A549 (cell line): ENCODE measurements at regions not wholly inside any gene's neighbourhood (a gene's known extent, or its start where the extent isn't known, plus 50 kb on each side); places are given as distances from the start of the nearest gene placed in this dataset.

ENCODE experiments used
- CBX8 ChIP-seq: fragments of 200-600 bp; sonication (generic); IDR thresholded peaks from 2 replicates; pipeline ENCODE4 v1.6.1; 2016
- CEBPB ChIP-seq, 2 experiments: fragments of >200 bp in 1 of 2; sonication (Bioruptor Twin) in 1 of 2; formaldehyde crosslinking in 1 of 2; IDR thresholded peaks; 2 replicates each; pipeline ENCODE4 v1.6.1; 2012 to 2016
- HDAC2 ChIP-seq: fragments of 200-600 bp; sonication (generic); IDR thresholded peaks from 2 replicates; pipeline ENCODE4 v1.6.1; 2016
- HOXA7 ChIP-seq: fragments of 250-450 bp; sonication (Bioruptor Pico); IDR thresholded peaks from 2 replicates; pipeline ENCODE4 v1.5.0; 2020; ENCODE audit warnings: mild to moderate bottlenecking, moderate library complexity
- JUN ChIP-seq, 2 experiments: fragments of >200 bp; sonication (Bioruptor Twin); formaldehyde crosslinking; IDR thresholded peaks; 2 replicates in 1 of 2; 3 replicates in 1 of 2; pipeline ENCODE4 v1.6.1; 2016 to 2017
- POLR2A ChIP-seq: IDR thresholded peaks from 2 replicates; pipeline ENCODE4 v1.6.1; 2012; ENCODE audit warnings: mild to moderate bottlenecking, low read length
- RAD21 ChIP-seq, 2 experiments: fragments of >200 bp in 1 of 2; sonication (Bioruptor Twin) in 1 of 2; formaldehyde crosslinking in 1 of 2; IDR thresholded peaks in 1 of 2; conservative IDR thresholded peaks in 1 of 2; 2 replicates in 1 of 2; 3 replicates in 1 of 2; pipeline ENCODE4 v1.6.1; 2012 to 2018; ENCODE audit warnings: inconsistent platforms in 1 of 2
- RFX5 ChIP-seq: fragments of 450-650 bp; IDR thresholded peaks from 2 replicates; pipeline ENCODE4 v1.7.1; 2014; ENCODE audit warnings: antibody characterized with exemption, mild to moderate bottlenecking, moderate library complexity
- RNF2 ChIP-seq: fragments of 200-600 bp; sonication (generic); IDR thresholded peaks from 2 replicates; pipeline ENCODE4 v1.6.1; 2016; ENCODE audit warnings: low read depth, mild to moderate bottlenecking, antibody characterized with exemption, moderate library complexity, borderline replicate concordance
- TFCP2L1 ChIP-seq: fragments of 250-450 bp; sonication (Bioruptor Pico); IDR thresholded peaks from 2 replicates; pipeline ENCODE4 v1.5.0; 2021; ENCODE audit warnings: mild to moderate bottlenecking
- TF ChIP-seq, protein P1 (sequence below): fragments of >200 bp; sonication (Bioruptor Twin); formaldehyde crosslinking; IDR thresholded peaks from 3 replicates; pipeline ENCODE4 v1.5.1; 2016
- TF ChIP-seq, protein P2 (sequence below): IDR thresholded peaks from 2 replicates; pipeline ENCODE4 v1.6.1; 2012
- TF ChIP-seq, protein P3 (sequence below): fragments of 200-600 bp; sonication (generic); IDR thresholded peaks from 2 replicates; pipeline ENCODE4 v1.6.1; 2016; ENCODE audit warnings: antibody characterized with exemption, mild to moderate bottlenecking, moderate library complexity
- TF ChIP-seq, protein P4 (sequence below): IDR thresholded peaks from 2 replicates; pipeline ENCODE4 v1.6.1; 2012; ENCODE audit warnings: low read depth, borderline replicate concordance

DNA sequence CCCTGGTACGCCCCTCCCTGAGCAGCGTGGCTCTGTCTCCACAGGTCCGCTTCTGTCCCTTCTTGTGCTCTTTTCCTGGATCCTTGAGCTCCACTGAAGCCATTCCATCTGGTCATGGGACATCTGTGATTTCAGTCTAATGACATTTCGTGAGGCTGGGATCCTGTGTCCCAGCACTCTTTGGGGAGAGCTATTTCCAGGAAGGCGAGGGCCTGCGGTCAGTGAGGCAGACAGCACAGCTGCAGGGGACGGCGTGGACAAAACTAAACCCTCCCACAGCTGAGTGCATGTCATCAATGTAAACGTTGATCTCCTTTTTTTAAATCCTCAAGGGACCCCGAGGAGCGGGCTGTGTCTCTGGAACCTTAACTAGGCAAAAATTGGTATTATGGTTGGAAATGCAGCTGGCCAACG is 127.7 kb downstream of the DACT1 start:
- TF ChIP-seq HDAC2 (no peak), POLR2A (no peak), HOXA7 (no peak), CEBPB (IDR thresholded peaks at IDR 0.05) (no peak), RNF2 (no peak), RFX5 (no peak), CBX8 (no peak), JUN (IDR thresholded peaks at IDR 0.05) (no peak), TFCP2L1 (no peak), RAD21 (conservative IDR thresholded peaks at IDR 0.05 in 1 of 2, IDR thresholded peaks at IDR 0.05 in 1 of 2) (no peak)
- TF ChIP-seq, protein P1, sequence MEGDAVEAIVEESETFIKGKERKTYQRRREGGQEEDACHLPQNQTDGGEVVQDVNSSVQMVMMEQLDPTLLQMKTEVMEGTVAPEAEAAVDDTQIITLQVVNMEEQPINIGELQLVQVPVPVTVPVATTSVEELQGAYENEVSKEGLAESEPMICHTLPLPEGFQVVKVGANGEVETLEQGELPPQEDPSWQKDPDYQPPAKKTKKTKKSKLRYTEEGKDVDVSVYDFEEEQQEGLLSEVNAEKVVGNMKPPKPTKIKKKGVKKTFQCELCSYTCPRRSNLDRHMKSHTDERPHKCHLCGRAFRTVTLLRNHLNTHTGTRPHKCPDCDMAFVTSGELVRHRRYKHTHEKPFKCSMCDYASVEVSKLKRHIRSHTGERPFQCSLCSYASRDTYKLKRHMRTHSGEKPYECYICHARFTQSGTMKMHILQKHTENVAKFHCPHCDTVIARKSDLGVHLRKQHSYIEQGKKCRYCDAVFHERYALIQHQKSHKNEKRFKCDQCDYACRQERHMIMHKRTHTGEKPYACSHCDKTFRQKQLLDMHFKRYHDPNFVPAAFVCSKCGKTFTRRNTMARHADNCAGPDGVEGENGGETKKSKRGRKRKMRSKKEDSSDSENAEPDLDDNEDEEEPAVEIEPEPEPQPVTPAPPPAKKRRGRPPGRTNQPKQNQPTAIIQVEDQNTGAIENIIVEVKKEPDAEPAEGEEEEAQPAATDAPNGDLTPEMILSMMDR = no peak
- TF ChIP-seq, protein P2, sequence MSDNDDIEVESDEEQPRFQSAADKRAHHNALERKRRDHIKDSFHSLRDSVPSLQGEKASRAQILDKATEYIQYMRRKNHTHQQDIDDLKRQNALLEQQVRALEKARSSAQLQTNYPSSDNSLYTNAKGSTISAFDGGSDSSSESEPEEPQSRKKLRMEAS = no peak
- TF ChIP-seq, protein P3, sequence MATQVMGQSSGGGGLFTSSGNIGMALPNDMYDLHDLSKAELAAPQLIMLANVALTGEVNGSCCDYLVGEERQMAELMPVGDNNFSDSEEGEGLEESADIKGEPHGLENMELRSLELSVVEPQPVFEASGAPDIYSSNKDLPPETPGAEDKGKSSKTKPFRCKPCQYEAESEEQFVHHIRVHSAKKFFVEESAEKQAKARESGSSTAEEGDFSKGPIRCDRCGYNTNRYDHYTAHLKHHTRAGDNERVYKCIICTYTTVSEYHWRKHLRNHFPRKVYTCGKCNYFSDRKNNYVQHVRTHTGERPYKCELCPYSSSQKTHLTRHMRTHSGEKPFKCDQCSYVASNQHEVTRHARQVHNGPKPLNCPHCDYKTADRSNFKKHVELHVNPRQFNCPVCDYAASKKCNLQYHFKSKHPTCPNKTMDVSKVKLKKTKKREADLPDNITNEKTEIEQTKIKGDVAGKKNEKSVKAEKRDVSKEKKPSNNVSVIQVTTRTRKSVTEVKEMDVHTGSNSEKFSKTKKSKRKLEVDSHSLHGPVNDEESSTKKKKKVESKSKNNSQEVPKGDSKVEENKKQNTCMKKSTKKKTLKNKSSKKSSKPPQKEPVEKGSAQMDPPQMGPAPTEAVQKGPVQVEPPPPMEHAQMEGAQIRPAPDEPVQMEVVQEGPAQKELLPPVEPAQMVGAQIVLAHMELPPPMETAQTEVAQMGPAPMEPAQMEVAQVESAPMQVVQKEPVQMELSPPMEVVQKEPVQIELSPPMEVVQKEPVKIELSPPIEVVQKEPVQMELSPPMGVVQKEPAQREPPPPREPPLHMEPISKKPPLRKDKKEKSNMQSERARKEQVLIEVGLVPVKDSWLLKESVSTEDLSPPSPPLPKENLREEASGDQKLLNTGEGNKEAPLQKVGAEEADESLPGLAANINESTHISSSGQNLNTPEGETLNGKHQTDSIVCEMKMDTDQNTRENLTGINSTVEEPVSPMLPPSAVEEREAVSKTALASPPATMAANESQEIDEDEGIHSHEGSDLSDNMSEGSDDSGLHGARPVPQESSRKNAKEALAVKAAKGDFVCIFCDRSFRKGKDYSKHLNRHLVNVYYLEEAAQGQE = no peak
- TF ChIP-seq, protein P4, sequence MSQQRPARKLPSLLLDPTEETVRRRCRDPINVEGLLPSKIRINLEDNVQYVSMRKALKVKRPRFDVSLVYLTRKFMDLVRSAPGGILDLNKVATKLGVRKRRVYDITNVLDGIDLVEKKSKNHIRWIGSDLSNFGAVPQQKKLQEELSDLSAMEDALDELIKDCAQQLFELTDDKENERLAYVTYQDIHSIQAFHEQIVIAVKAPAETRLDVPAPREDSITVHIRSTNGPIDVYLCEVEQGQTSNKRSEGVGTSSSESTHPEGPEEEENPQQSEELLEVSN = no peak
